ENCODE measurements at regions not wholly inside any gene's neighbourhood (a gene's known extent, or its start where the extent isn't known, plus 50 kb on each side); places are given as distances from the start of the nearest gene placed in this dataset.

DNA sequence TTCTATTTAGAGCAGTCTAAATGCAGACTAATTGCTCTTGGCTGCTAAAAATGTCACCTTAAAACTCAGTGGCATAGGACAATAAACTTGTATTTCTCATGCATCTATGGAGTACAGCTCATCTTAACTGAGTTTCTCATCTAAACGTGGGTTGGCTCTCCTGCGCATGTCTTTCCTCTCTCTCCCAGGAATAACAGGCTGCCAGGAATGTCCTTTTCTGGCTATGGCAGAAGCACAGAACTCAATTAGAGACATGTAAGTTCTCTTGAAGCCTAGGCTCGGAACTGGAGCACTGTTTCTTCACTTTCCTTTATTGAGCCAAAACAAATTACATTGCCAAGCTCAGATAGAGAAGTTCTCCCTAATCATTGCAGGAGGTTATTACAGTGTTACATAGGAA is 722.3 kb upstream of the FLRT2 start:
- no peaks in the 10 kb centered on the region for H3K36me3 ChIP-seq (ENCODE audit: low read depth)
- H3K4me1 ChIP-seq (ENCODE audit: insufficient read depth, poor library complexity, severe bottlenecking), result peaks cover 13% of the 10 kb centered on the region
- no peak overlapping the region for H3K4me3 ChIP-seq (ENCODE audit: severe bottlenecking)
- no peaks in the 10 kb centered on the region for H3K9me3 ChIP-seq (ENCODE audit: severe bottlenecking)
- ATAC-seq (ENCODE audit: low read depth) (no peak), DNase-seq (ENCODE audit: low spot score) (no peak)
- no peaks in the 10 kb centered on the region for H3K27me3 ChIP-seq (ENCODE audit: insufficient read depth, poor library complexity, severe bottlenecking)
- H3K27ac ChIP-seq (ENCODE audit: poor library complexity, severe bottlenecking), result no peak overlapping the region
- TF ChIP-seq, protein P1, sequence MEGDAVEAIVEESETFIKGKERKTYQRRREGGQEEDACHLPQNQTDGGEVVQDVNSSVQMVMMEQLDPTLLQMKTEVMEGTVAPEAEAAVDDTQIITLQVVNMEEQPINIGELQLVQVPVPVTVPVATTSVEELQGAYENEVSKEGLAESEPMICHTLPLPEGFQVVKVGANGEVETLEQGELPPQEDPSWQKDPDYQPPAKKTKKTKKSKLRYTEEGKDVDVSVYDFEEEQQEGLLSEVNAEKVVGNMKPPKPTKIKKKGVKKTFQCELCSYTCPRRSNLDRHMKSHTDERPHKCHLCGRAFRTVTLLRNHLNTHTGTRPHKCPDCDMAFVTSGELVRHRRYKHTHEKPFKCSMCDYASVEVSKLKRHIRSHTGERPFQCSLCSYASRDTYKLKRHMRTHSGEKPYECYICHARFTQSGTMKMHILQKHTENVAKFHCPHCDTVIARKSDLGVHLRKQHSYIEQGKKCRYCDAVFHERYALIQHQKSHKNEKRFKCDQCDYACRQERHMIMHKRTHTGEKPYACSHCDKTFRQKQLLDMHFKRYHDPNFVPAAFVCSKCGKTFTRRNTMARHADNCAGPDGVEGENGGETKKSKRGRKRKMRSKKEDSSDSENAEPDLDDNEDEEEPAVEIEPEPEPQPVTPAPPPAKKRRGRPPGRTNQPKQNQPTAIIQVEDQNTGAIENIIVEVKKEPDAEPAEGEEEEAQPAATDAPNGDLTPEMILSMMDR (IDR thresholded peaks at IDR 0.05; ENCODE audit: poor library complexity, severe bottlenecking), result no peak

GRCh38 chr14:84809158-84809557 is 720.8 kb upstream of the FLRT2 start:
- H3K27me3 ChIP-seq (ENCODE audit: insufficient read depth, poor library complexity, severe bottlenecking), result no peaks in the 10 kb centered on the region
- H3K36me3 ChIP-seq (ENCODE audit: low read depth), result no peaks in the 10 kb centered on the region
- ATAC-seq (ENCODE audit: low read depth), result no peak
- TF ChIP-seq, protein P1 (IDR thresholded peaks at IDR 0.05; ENCODE audit: poor library complexity, severe bottlenecking), result no peak
- H3K4me3 ChIP-seq (ENCODE audit: severe bottlenecking), result no peak overlapping the region
- no peak for DNase-seq (ENCODE audit: low spot score)
- no peak overlapping the region for H3K27ac ChIP-seq (ENCODE audit: poor library complexity, severe bottlenecking)
- H3K4me1 ChIP-seq (ENCODE audit: insufficient read depth, poor library complexity, severe bottlenecking), result peaks cover 13% of the 10 kb centered on the region
- H3K9me3 ChIP-seq (ENCODE audit: severe bottlenecking), result no peaks in the 10 kb centered on the region

DNA sequence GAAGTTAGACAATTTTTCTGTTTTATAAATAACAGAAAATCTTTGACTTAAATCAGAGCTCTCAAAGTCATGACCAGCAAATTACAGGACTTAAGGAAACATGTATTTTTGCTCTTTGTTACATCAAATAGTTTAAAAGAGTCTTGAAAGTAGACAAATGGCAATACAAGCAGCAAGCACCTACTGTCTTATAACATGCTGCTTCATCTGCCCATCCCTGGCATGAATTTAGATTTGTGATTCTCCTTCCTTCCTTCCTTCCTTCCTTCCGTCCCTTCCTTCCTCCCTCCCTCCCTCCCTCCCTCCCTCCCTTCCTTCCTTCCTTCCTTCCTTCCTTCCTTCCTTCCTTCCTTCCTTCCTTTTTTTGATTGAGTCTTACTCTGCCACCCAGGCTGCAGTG is 715.6 kb upstream of the FLRT2 start:
- no peak overlapping the region for H3K4me3 ChIP-seq (ENCODE audit: severe bottlenecking)
- H3K4me1 ChIP-seq (ENCODE audit: insufficient read depth, poor library complexity, severe bottlenecking), result no peaks in the 10 kb centered on the region
- no peak for DNase-seq (ENCODE audit: low spot score)
- ATAC-seq (ENCODE audit: low read depth), result no peak
- H3K27me3 ChIP-seq (ENCODE audit: insufficient read depth, poor library complexity, severe bottlenecking), result peaks cover 4% of the 10 kb centered on the region
- H3K9me3 ChIP-seq (ENCODE audit: severe bottlenecking), result no peaks in the 10 kb centered on the region
- H3K36me3 ChIP-seq (ENCODE audit: low read depth), result no peaks in the 10 kb centered on the region
- H3K27ac ChIP-seq (ENCODE audit: poor library complexity, severe bottlenecking), result no peak overlapping the region
- TF ChIP-seq, protein P1 (IDR thresholded peaks at IDR 0.05; ENCODE audit: poor library complexity, severe bottlenecking), result no peak

DNA sequence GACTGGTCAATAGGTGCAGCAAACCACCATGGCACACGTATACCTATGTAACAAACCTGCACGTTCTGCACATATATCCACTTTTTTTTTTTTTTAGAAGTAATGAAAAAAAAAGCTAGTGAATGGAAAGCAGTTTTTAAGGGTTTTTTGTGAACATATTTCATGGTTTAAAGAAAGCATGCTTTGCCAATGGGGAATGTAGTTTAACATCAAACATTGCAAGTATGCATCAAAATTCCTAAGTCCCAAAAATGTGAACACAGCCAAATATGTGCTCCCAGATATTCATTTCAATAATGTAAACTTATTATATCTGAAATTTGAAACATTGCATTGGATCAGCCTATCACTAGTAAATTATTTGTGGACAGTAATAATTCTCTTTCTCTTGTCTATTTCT is 710.4 kb upstream of the FLRT2 start:
- Histone ChIP-seq H3K36me3 (ENCODE audit: low read depth) (no peaks in the 10 kb centered on the region), H3K4me1 (ENCODE audit: insufficient read depth, poor library complexity, severe bottlenecking) (no peaks in the 10 kb centered on the region), H3K9me3 (ENCODE audit: severe bottlenecking) (no peaks in the 10 kb centered on the region), H3K27ac (ENCODE audit: poor library complexity, severe bottlenecking) (no peak overlapping the region), H3K4me3 (ENCODE audit: severe bottlenecking) (no peak overlapping the region), H3K27me3 (ENCODE audit: insufficient read depth, poor library complexity, severe bottlenecking) (peaks cover 4% of the 10 kb centered on the region)
- DNase-seq (ENCODE audit: low spot score) (no peak), ATAC-seq (ENCODE audit: low read depth) (no peak)
- TF ChIP-seq, protein P1 (IDR thresholded peaks at IDR 0.05; ENCODE audit: poor library complexity, severe bottlenecking), result no peak

- H3K9me3 ChIP-seq (ENCODE audit: severe bottlenecking), result no peaks in the 10 kb centered on the region
- H3K27ac ChIP-seq (ENCODE audit: poor library complexity, severe bottlenecking), result peak overlapping the region; percentile 39
Measured at GRCh38 chr14:84825481-84826251, 704.3 kb upstream of the FLRT2 start.

More at GRCh38 chr14:84825481-84826251, 704.3 kb upstream of the FLRT2 start:
- no peak for DNase-seq (ENCODE audit: low spot score)
- Histone ChIP-seq H3K4me3 (ENCODE audit: severe bottlenecking) (no peak overlapping the region), H3K27me3 (ENCODE audit: insufficient read depth, poor library complexity, severe bottlenecking) (no peaks in the 10 kb centered on the region), H3K36me3 (ENCODE audit: low read depth) (no peaks in the 10 kb centered on the region), H3K4me1 (ENCODE audit: insufficient read depth, poor library complexity, severe bottlenecking) (peaks cover 17% of the 10 kb centered on the region)
- peak; percentile 93 for ATAC-seq (ENCODE audit: low read depth)
- TF ChIP-seq, protein P1 (IDR thresholded peaks at IDR 0.05; ENCODE audit: poor library complexity, severe bottlenecking), result no peak

Measured in RWPE2 (cell line).